Stomach (tissue), 8 donors: ENCODE measurements at regions not wholly inside any gene's neighbourhood (a gene's known extent, or its start where the extent isn't known, plus 50 kb on each side); places are given as distances from the start of the nearest gene placed in this dataset.

Experiments used
- DNase-seq, 2 donors: peaks; one replicate each; pipeline versions ENCODE4 v3.0.0 to v3.0.0-alpha.2; 2013 to 2019
- H3K27ac ChIP-seq, 5 donors: fragments of 200-600 bp in 4 of 5; sonication (generic) in 4 of 5; one replicate each; pipeline ENCODE4 v1.5.1; 2013 to 2019; ENCODE audit warnings: mild to moderate bottlenecking in 1 of 5, moderate library complexity in 1 of 5
- H3K27me3 ChIP-seq, 3 donors: fragments of 200-600 bp; sonication (generic); one replicate each; pipeline ENCODE4 v1.5.1; 2017 to 2019; ENCODE audit warnings: mixed run types in 1 of 3
- H3K36me3 ChIP-seq, 4 donors: fragments of 200-600 bp; sonication (generic); 1 replicate in 3 of 4; 2 replicates in 1 of 4; pipeline ENCODE4 v1.5.1; 2016 to 2019
- H3K4me1 ChIP-seq, 4 donors: fragments of 200-600 bp; sonication (generic); one replicate each; pipeline ENCODE4 v1.5.1; 2016 to 2019
- H3K4me3 ChIP-seq, 4 donors: fragments of 200-600 bp; sonication (generic) in 3 of 4; one replicate each; pipeline ENCODE4 v1.5.1; 2016 to 2019; ENCODE audit warnings: mild to moderate bottlenecking in 1 of 4
- H3K9me3 ChIP-seq, 4 donors: fragments of 200-600 bp; sonication (generic); one replicate each; pipeline ENCODE4 v1.5.1; 2016 to 2019
- CTCF ChIP-seq, 7 experiments: fragments of 450-650 bp in 4 of 7; fragments of 200-600 bp in 3 of 7; sonication (generic) in 3 of 7; IDR thresholded peaks; one replicate each; pipeline ENCODE4 v1.5.1; 2016 to 2019; ENCODE audit warnings: antibody characterized with exemption in 7 of 7, control low read depth in 2 of 7, mild to moderate bottlenecking in 1 of 7
- EP300 ChIP-seq: sonication (generic); formaldehyde crosslinking; IDR thresholded peaks from one replicate; pipeline ENCODE4 v1.6.1; 2017; ENCODE audit warnings: antibody characterized with exemption
- POLR2A ChIP-seq, 4 donors: fragments of 450-650 bp; IDR thresholded peaks; one replicate each; pipeline ENCODE4 v1.6.1; 2016; ENCODE audit warnings: antibody characterized with exemption in 4 of 4, control low read depth in 2 of 4, mild to moderate bottlenecking in 1 of 4, moderate library complexity in 1 of 4
- POLR2AphosphoS5 ChIP-seq, 3 donors: sonication (generic); formaldehyde crosslinking; IDR thresholded peaks; one replicate each; pipeline ENCODE4 v1.6.1; 2016; ENCODE audit warnings: antibody characterized with exemption in 3 of 3
- WGBS, 5 donors: extraction: QIAGEN DNeasy Blood & Tissue Kit in 3 of 5; methylation state at CpG; one replicate each; pipeline versions ENCODE4 v1.1.5 to v1.1.7; 2013 to 2018; 5-methylcytosine and 5-hydroxymethylcytosine counted together
- intact Hi-C: fragments of 100-400 bp; cut with DNase I; formaldehyde crosslinking; loops from one replicate; pipeline ENCODE4 v1.15.1; 2023; ENCODE audit warnings: low total_unique reads
- donor health status: healthy with polysubstance abuse.
- donor health status: Bipolar disorder and iron deficiency.
- donor health status: healthy.

GRCh38 chr18:7382328-7383001 is 151.6 kb downstream of the LRRC30 start:
- H3K36me3 ChIP-seq, result no peaks in the 10 kb centered on the region
- H3K27ac ChIP-seq, result no peak overlapping the region
- no peaks in the 10 kb centered on the region for H3K4me1 ChIP-seq
- no peak for DNase-seq
- intact Hi-C loops, result no loop called here
- H3K9me3 ChIP-seq, result peaks cover 0 to 1% (median under 1%) of the 10 kb centered on the region in 4 donors
- H3K4me3 ChIP-seq, result no peak overlapping the region
- H3K27me3 ChIP-seq, result no peaks in the 10 kb centered on the region
- 65 to 82% (median 76%) methylated on average over 5 of the region's 5 CpGs for WGBS, 5 donors
- TF ChIP-seq EP300, result no peak
- TF ChIP-seq CTCF (IDR thresholded peaks at IDR 0.05), result no peak
- TF ChIP-seq POLR2AphosphoS5 (IDR thresholded peaks at IDR 0.05), result no peak
- TF ChIP-seq POLR2A (IDR thresholded peaks at IDR 0.05), result no peak

GRCh38 chr18:7383002-7383980 is 152.4 kb downstream of the LRRC30 start:
- no peaks in the 10 kb centered on the region for H3K36me3 ChIP-seq
- DNase-seq, result peak in 1 of 2 donors; percentile 21
- H3K9me3 ChIP-seq, result no peaks in the 10 kb centered on the region
- intact Hi-C loops, result no loop called here
- no peaks in the 10 kb centered on the region for H3K27me3 ChIP-seq
- TF ChIP-seq CTCF (IDR thresholded peaks at IDR 0.05) (no peak), POLR2AphosphoS5 (IDR thresholded peaks at IDR 0.05) (no peak), EP300 (no peak), POLR2A (IDR thresholded peaks at IDR 0.05) (no peak)
- 65 to 75% (median 69%) methylated on average over 17 of the region's 17 CpGs for WGBS, 5 donors
- no peaks in the 10 kb centered on the region for H3K4me1 ChIP-seq
- no peak overlapping the region for H3K4me3 ChIP-seq
- H3K27ac ChIP-seq, result no peak overlapping the region

DNA sequence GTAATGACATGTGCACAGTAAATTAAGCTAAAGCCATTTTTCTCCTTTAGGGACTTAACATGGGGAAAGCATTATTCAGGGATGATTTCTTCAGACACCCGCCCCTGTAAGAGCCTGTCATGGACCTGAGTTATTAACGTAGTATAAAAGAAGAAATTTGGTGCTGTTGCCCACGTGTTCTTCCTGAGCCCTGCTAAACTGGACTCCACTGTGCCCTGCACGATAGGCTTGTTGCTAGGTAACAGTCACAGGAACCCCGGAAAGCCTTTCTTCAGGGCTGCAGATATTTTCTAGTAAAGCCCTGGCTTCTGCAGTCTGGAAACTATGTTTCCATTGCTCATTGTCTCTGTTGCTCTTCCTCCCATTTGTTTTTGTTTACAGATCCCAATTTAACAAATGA is 157.9 kb downstream of the LRRC30 start:
- Histone ChIP-seq H3K36me3 (no peaks in the 10 kb centered on the region), H3K4me1 (no peaks in the 10 kb centered on the region), H3K27me3 (no peaks in the 10 kb centered on the region), H3K9me3 (no peaks in the 10 kb centered on the region), H3K27ac (no peak overlapping the region), H3K4me3 (no peak overlapping the region)
- no peak for DNase-seq
- TF ChIP-seq POLR2AphosphoS5 (IDR thresholded peaks at IDR 0.05), result no peak
- TF ChIP-seq EP300, result no peak
- TF ChIP-seq CTCF (IDR thresholded peaks at IDR 0.05), result no peak
- no peak for TF ChIP-seq POLR2A (IDR thresholded peaks at IDR 0.05)
- WGBS, 5 donors, result 23 to 33% (median 28%) methylated on average over 5 of the region's 5 CpGs
- intact Hi-C loops, result no loop called here

DNA sequence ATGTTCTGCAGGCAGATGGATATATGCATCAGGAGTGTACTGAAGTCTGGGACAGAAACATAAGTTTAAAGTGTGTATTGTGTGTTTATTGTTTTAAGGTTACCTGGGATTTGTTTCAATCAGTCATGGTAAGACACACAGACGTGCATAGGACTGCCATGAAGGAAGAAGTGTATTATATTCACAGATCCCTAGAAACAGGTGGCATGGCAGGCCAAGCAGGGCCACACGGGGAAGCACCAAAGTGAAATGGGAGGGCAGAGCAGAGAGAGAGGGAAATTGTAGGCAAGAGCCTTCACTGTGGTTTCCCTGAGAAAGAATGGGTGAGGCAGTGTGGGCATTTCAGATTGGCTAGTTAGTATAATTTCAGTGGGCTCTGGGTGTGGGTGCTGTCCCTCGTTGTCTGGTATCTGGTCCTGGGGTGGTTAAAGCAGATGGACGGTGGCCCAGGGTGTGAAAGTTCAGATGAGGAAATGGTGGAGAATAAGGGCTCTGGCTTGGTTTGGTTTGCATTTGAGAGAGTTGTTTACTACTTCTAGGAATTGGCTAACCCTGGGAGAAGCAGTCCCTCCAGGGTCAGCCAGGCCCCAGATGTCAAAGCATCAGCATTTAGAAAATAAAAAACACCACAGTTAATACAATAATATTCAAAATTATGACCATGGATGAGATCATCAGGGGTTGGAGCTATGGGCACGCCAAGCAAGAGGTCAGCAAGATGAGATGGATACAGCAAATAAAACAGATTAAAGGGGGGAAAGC is 160.0 kb downstream of the LRRC30 start:
- intact Hi-C loops, result no loop called here

More for the DNA sequence above, 160.0 kb downstream of the LRRC30 start:
- H3K27me3 ChIP-seq, result no peaks in the 10 kb centered on the region
- H3K4me3 ChIP-seq, result no peak overlapping the region
- no peaks in the 10 kb centered on the region for H3K36me3 ChIP-seq
- H3K4me1 ChIP-seq, result no peaks in the 10 kb centered on the region
- no peak for DNase-seq
- TF ChIP-seq POLR2A (IDR thresholded peaks at IDR 0.05) (no peak), EP300 (no peak), CTCF (IDR thresholded peaks at IDR 0.05) (no peak), POLR2AphosphoS5 (IDR thresholded peaks at IDR 0.05) (no peak)
- 70 to 79% (median 71%) methylated on average over 5 of the region's 5 CpGs for WGBS, 5 donors
- no peak overlapping the region for H3K27ac ChIP-seq
- H3K9me3 ChIP-seq, result no peaks in the 10 kb centered on the region
